ENCODE measurements at regions not wholly inside any gene's neighbourhood (a gene's known extent, or its start where the extent isn't known, plus 50 kb on each side); places are given as distances from the start of the nearest gene placed in this dataset.
A peak's percentile ranks its signal among the peaks of the same experiment; 100 is the strongest.

DNA sequence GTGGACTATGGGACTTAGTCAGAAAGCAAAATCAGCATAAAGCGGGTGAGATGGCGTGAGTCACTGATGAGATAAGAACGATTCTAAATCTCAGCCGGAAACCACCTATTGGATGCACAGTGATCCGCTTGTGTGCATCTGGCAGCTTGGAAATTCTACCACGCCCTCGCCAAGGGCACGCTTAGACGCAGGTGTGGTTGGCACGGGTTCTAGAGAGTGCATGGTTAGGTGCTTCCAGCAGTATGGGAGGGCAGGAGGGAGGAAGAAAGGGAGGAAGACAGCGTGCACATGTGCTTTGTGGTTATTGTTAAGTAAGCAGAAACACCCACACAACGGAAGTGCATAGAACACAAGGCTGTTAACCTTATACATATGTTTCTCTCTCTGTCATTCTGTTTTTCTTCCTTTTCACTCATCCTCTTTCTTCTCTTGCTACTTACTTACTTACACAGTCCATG is 374.0 kb upstream of the ASIC2 start:
- WGBS, 2 donors = 79 to 80% methylated on average over 12 of the region's 12 CpGs
- Histone ChIP-seq H3K9me3 (no peaks in the 10 kb centered on the region), H3K4me3 (replicated peaks in 1 of 3) (no peak overlapping the region), H3K36me3 (no peaks in the 10 kb centered on the region), H3K4me1 (no peaks in the 10 kb centered on the region), H3K27me3 (no peaks in the 10 kb centered on the region), H3K27ac (no peak overlapping the region)
- intact Hi-C loops (cut with DNase I) = no loop called here
- TF ChIP-seq, protein P1, sequence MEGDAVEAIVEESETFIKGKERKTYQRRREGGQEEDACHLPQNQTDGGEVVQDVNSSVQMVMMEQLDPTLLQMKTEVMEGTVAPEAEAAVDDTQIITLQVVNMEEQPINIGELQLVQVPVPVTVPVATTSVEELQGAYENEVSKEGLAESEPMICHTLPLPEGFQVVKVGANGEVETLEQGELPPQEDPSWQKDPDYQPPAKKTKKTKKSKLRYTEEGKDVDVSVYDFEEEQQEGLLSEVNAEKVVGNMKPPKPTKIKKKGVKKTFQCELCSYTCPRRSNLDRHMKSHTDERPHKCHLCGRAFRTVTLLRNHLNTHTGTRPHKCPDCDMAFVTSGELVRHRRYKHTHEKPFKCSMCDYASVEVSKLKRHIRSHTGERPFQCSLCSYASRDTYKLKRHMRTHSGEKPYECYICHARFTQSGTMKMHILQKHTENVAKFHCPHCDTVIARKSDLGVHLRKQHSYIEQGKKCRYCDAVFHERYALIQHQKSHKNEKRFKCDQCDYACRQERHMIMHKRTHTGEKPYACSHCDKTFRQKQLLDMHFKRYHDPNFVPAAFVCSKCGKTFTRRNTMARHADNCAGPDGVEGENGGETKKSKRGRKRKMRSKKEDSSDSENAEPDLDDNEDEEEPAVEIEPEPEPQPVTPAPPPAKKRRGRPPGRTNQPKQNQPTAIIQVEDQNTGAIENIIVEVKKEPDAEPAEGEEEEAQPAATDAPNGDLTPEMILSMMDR (IDR thresholded peaks at IDR 0.05) = no peak
- TF ChIP-seq POLR2A (IDR thresholded peaks at IDR 0.05) = no peak
- DNase-seq = no peak

DNA sequence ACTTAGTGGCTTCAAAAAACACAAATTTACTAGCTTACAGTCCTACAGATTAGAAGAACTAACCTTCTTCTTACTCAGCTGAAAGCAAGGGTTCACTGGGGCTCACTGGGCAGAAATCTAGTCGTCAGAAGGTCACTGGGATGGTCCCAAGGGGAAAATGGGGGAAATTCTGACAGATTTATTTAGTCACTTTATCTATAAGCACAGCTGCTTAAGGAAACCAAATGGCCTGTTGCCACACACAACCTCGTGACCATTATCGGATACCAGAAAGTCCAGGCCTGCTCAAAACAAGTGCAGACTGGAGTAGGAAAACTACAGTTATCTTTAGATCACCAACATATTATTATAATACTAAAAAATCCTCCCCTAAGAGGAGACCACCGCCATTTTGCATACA is 374.6 kb upstream of the ASIC2 start:
- 73 to 74% methylated on average over 4 of the region's 4 CpGs for WGBS, 2 donors
- TF ChIP-seq, protein P1 (IDR thresholded peaks at IDR 0.05) = no peak
- intact Hi-C loops (cut with DNase I) = no loop called here
- H3K36me3 ChIP-seq = no peaks in the 10 kb centered on the region
- no peaks in the 10 kb centered on the region for H3K4me1 ChIP-seq
- H3K4me3 ChIP-seq (replicated peaks in 1 of 3) = no peak overlapping the region
- H3K27ac ChIP-seq = no peak overlapping the region
- DNase-seq = no peak
- no peaks in the 10 kb centered on the region for H3K27me3 ChIP-seq
- no peaks in the 10 kb centered on the region for H3K9me3 ChIP-seq

DNA sequence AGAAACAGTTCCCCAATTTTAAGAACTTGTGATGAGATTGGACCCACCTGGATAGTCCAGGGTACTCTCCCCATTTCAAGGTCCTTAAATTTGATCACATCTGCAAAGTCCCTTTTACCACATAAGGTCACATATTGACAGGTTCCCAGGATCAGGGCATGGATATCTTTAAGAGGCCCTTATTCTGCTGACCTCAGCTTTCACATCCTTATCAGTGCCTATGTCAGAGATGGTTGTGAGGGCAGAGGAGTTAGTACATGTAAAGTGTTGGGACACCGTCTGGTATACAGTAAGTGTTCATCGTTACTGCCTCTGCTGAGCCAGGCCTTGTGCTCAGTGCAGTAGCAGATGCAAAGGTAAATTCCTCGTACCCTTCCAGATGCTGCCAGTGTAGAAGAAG is 375.4 kb upstream of the ASIC2 start:
- intact Hi-C loops (cut with DNase I) = no loop called here
- no peaks in the 10 kb centered on the region for H3K27me3 ChIP-seq
- no peak overlapping the region for H3K27ac ChIP-seq
- WGBS, 2 donors = 91 to 95% methylated on average over 3 of the region's 3 CpGs
- no peak overlapping the region for H3K4me3 ChIP-seq (replicated peaks in 1 of 3)
- H3K9me3 ChIP-seq = no peaks in the 10 kb centered on the region
- no peaks in the 10 kb centered on the region for H3K36me3 ChIP-seq
- TF ChIP-seq, protein P1 (IDR thresholded peaks at IDR 0.05) = no peak
- no peak for TF ChIP-seq POLR2A (IDR thresholded peaks at IDR 0.05)
- no peak for DNase-seq
- no peaks in the 10 kb centered on the region for H3K4me1 ChIP-seq

DNA sequence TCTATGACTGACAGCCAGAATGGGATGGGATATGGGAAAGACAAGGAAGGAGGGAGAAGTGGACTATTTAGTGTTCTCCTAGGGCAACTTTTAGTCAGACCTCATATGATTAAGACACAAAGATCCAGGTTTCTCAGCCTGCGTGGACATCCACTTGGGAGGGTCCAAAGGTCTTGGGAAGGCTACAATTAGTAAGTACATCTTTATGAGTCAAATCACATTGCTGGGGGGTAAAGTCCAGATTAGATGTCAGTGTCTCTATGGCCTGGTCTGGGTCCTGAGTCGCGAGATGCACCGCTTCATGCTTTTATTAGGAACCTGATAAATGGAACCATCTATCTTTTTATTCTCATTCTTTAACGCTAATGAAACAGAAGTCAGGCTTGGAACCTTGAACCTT is 378.4 kb upstream of the ASIC2 start:
- intact Hi-C loops (cut with DNase I) = no loop called here
- Histone ChIP-seq H3K27ac (no peak overlapping the region), H3K27me3 (no peaks in the 10 kb centered on the region), H3K9me3 (no peaks in the 10 kb centered on the region), H3K36me3 (no peaks in the 10 kb centered on the region), H3K4me3 (replicated peaks in 1 of 3) (no peak overlapping the region), H3K4me1 (no peaks in the 10 kb centered on the region)
- no peak for DNase-seq
- WGBS, 2 donors = 86 to 93% methylated on average over 5 of the region's 5 CpGs
- no peak for TF ChIP-seq POLR2A (IDR thresholded peaks at IDR 0.05)
- TF ChIP-seq, protein P1 (IDR thresholded peaks at IDR 0.05) = no peak

DNA sequence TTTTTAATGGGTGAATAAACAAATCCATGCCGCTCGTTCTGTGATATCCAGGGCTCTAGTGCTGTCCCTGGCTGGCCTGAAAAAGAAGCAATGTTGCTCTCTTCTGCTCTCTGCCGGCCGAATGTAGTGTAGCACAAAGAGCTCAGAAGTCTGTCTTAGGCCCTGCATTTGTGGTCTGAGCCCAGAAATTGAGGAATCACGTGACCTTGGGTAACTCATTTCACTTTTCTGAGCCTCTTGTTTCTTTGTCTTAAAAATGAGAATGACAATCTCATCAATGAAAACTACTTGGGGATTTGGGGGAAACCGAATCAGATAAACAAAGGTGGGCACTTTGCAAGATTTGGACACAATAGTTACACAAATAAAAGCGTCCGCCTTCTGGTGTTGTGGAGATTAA is 381.6 kb upstream of the ASIC2 start:
- Histone ChIP-seq H3K27ac (no peak overlapping the region), H3K4me1 (no peaks in the 10 kb centered on the region), H3K36me3 (no peaks in the 10 kb centered on the region), H3K9me3 (no peaks in the 10 kb centered on the region), H3K27me3 (no peaks in the 10 kb centered on the region), H3K4me3 (replicated peaks in 1 of 3) (no peak overlapping the region)
- peak; percentile 47 to 58 for DNase-seq
- 30 to 31% methylated on average over 8 of the region's 8 CpGs for whole genome bisulfite sequencing, 2 donors
- TF ChIP-seq POLR2A (IDR thresholded peaks at IDR 0.05) = no peak
- TF ChIP-seq, protein P1 (IDR thresholded peaks at IDR 0.05) = peak in 5 of 6 experiments; percentile 43 to 82 (median 53)
- intact Hi-C loops (cut with DNase I) = no loop called here
